ENCODE measurements at regions not wholly inside any gene's neighbourhood (a gene's known extent, or its start where the extent isn't known, plus 50 kb on each side); places are given as distances from the start of the nearest gene placed in this dataset.

GRCh38 chr2:2640818-2641217 lies 309.7 kb upstream of the MYT1L start:
- ATAC-seq (no peak), DNase-seq (no peak)
- Mint-ChIP-seq H3K4me3 (no peak overlapping the region), H3K27ac (peak overlapping the region in 1 of 10 donors; percentile 25), H3K4me1 (peaks cover 9 to 24% (median 18%) of the 10 kb centered on the region in 4 donors), H3K27me3 (peaks cover 2 to 11% (median 6%) of the 10 kb centered on the region in 5 donors), H3K36me3 (no peaks in the 10 kb centered on the region), H3K9me3 (peaks cover 0 to 4% (median 0%) of the 10 kb centered on the region in 9 donors)
- POLR2A ChIA-PET = no interaction called here

GRCh38 chr2:2640371-2640770 lies 309.3 kb upstream of the MYT1L start:
- Mint-ChIP-seq H3K27me3 (peaks cover 2 to 11% (median 6%) of the 10 kb centered on the region in 5 donors), H3K27ac (no peak overlapping the region), H3K4me3 (no peak overlapping the region), H3K4me1 (peaks cover 8 to 20% (median 16%) of the 10 kb centered on the region in 4 donors), H3K36me3 (no peaks in the 10 kb centered on the region), H3K9me3 (peaks cover 0 to 4% (median 0%) of the 10 kb centered on the region in 9 donors)
- ATAC-seq (no peak), DNase-seq (no peak)
- POLR2A ChIA-PET = no interaction called here

DNA sequence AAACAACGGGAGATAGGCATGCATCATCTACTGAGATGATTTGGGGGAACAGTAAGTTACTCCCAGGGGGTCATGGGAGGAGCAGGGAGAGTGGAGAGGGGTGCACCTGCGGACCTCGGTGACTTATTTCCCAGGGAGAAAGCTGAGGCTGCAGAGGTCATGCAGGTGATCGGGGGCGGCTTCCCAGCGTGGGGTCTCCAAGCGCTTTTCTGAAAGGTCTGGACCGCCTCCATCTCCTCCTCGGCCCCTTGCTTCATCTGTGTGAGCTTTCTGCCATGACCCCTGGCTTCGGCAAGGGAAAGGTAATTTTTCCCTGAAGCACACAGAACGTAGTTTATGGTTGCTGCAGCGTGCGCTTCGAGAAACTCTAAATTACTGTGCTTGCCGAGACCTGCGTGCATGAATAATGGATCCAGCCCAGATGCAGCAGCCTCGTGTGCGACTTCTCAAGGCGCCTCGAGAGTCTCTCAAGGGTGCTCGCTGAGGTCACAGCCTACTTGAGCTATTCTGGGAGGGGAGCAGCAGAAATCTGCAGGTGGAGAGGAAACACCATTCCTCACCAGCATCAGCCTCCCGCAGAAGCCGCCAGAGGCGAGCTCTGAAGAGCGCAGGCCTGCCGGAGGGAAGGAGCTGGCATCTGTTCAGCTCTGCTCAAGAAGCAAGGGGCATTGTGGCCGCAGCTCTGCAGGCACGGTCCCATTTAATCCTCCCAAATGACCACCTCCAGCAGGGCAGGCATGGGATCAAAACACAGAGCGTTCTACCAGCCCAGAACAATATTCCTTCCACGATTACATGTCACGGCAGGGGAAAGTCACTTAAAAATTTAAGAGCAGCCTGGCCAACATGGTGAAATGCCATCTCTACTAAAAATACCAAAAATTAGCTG lies 308.4 kb upstream of the MYT1L start:
- Mint-ChIP-seq H3K9me3 (peaks cover 0 to 4% (median 0%) of the 10 kb centered on the region in 9 donors), H3K27ac (no peak overlapping the region), H3K4me1 (peaks cover 3 to 14% (median 10%) of the 10 kb centered on the region in 4 donors), H3K4me3 (no peak overlapping the region), H3K36me3 (no peaks in the 10 kb centered on the region), H3K27me3 (peaks cover 2 to 11% (median 6%) of the 10 kb centered on the region in 5 donors)
- POLR2A ChIA-PET = no interaction called here
- ATAC-seq (no peak), DNase-seq (no peak)

- peaks cover 2 to 11% (median 6%) of the 10 kb centered on the region in 5 donors for H3K27me3 Mint-ChIP-seq
- POLR2A ChIA-PET = no interaction called here
- no peak overlapping the region for H3K4me3 Mint-ChIP-seq
- H3K9me3 Mint-ChIP-seq = no peaks in the 10 kb centered on the region
- DNase-seq (no peak), ATAC-seq (no peak)
- H3K4me1 Mint-ChIP-seq = peaks cover 0 to 6% (median 2%) of the 10 kb centered on the region in 4 donors
- H3K36me3 Mint-ChIP-seq = no peaks in the 10 kb centered on the region
- peak overlapping the region in 1 of 10 donors; percentile 2 for H3K27ac Mint-ChIP-seq
Measured at GRCh38 chr2:2638547-2639220, 307.6 kb upstream of the MYT1L start.

DNA sequence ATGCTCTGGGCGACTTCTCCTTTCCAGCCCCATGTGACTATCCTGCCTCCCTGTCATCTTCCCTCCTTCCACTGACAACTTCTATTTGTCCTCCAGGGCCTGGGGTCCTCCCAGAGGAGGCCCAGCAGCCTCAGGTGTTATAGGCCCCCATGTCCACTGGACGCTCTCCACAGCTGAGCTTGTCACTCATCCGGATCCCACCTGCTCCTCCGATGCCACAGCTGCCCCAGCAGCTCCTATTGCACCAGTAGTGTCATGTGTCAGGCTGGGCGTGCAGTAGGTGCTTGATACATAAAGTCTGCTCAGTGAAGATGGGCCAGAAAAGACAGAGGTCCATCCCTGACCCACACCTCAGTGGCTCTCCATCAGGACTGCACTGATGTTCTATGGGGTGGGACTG lies 305.7 kb upstream of the MYT1L start:
- no peaks in the 10 kb centered on the region for H3K36me3 Mint-ChIP-seq
- DNase-seq (peak in 1 of 10 donors; percentile 52), ATAC-seq (no peak)
- H3K4me3 Mint-ChIP-seq = no peak overlapping the region
- H3K27me3 Mint-ChIP-seq = peaks cover 2 to 12% (median 6%) of the 10 kb centered on the region in 5 donors
- no peaks in the 10 kb centered on the region for H3K9me3 Mint-ChIP-seq
- H3K4me1 Mint-ChIP-seq = peaks cover 0 to 6% (median 0%) of the 10 kb centered on the region in 4 donors
- POLR2A ChIA-PET = no interaction called here
- peak overlapping the region in 1 of 10 donors; percentile 69 for H3K27ac Mint-ChIP-seq

DNA sequence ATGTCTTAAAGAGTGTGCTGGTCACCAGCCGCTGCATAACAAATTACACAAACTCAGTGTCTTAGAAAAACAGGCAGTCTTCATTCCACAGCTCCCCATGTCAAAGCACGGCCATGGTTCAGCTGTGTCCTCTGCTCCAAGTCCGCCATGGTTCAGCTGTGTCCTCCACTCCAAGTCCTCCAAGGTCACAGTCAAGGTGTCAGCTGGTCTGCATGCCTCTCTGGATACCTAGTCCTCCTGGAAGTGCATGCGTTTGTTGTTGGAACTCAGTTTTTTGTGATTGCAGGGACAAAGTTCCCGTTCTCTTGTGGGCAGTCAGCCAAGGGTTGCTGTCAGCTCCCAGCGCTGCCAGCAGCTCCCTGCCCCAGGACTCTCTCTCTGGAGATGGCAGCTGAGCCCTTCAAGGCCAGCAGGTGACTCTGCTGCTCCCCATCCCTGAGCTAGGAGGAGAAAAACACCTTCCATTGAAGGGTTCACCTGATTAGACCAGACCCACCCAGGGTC lies 304.0 kb upstream of the MYT1L start:
- Mint-ChIP-seq H3K4me3 (no peak overlapping the region), H3K4me1 (peaks cover 0 to 3% (median 0%) of the 10 kb centered on the region in 4 donors), H3K27me3 (peaks cover 2 to 21% (median 5%) of the 10 kb centered on the region in 5 donors), H3K9me3 (no peaks in the 10 kb centered on the region), H3K36me3 (no peaks in the 10 kb centered on the region), H3K27ac (peak overlapping the region in 1 of 10 donors; percentile 43)
- DNase-seq (peak in 1 of 10 donors; percentile 53), ATAC-seq (no peak)
- POLR2A ChIA-PET = no interaction called here

DNA sequence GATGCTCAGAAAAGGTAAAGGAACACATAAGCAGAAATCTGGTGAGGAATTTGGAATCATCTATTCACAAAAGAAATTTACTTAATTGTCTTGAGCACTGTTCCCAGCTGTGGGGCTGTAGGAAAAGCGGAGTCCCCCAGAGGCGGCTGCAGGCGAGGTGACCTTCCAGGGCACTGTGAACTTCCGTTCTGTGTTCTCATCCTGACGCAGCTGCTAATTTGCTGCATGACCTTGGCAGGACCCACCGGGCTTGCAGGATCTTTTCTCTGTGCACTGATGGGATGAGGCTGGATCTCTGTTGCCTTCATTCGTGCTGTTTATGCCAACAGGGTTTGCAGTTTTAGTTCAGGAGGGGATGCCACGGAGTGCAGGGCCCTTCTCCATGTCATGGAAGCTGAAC lies 301.9 kb upstream of the MYT1L start:
- POLR2A ChIA-PET = no interaction called here
- H3K27ac Mint-ChIP-seq = no peak overlapping the region
- no peaks in the 10 kb centered on the region for H3K9me3 Mint-ChIP-seq
- ATAC-seq (no peak), DNase-seq (no peak)
- H3K27me3 Mint-ChIP-seq = peaks cover 0 to 9% (median 3%) of the 10 kb centered on the region in 5 donors
- no peaks in the 10 kb centered on the region for H3K4me1 Mint-ChIP-seq
- H3K4me3 Mint-ChIP-seq = no peak overlapping the region
- H3K36me3 Mint-ChIP-seq = no peaks in the 10 kb centered on the region

GRCh38 chr2:2623939-2624338 lies 292.9 kb upstream of the MYT1L start:
- peaks cover 0 to 9% (median 3%) of the 10 kb centered on the region in 5 donors for H3K27me3 Mint-ChIP-seq
- no peak overlapping the region for H3K4me3 Mint-ChIP-seq

GRCh38 chr2:2621855-2622254 lies 290.8 kb upstream of the MYT1L start:
- H3K9me3 Mint-ChIP-seq = no peaks in the 10 kb centered on the region
- no peak overlapping the region for H3K4me3 Mint-ChIP-seq
- no peak for ATAC-seq
- H3K27me3 Mint-ChIP-seq = peaks cover 2 to 13% (median 3%) of the 10 kb centered on the region in 5 donors
- H3K4me1 Mint-ChIP-seq = no peaks in the 10 kb centered on the region
- POLR2A ChIA-PET = no interaction called here
- H3K27ac Mint-ChIP-seq = no peak overlapping the region
- no peak for DNase-seq
- no peaks in the 10 kb centered on the region for H3K36me3 Mint-ChIP-seq

More at GRCh38 chr2:2623939-2624338, 292.9 kb upstream of the MYT1L start:
- DNase-seq (no peak), ATAC-seq (no peak)
- Mint-ChIP-seq H3K9me3 (peaks cover 0 to 2% (median 0%) of the 10 kb centered on the region in 9 donors), H3K4me1 (no peaks in the 10 kb centered on the region), H3K36me3 (no peaks in the 10 kb centered on the region), H3K27ac (no peak overlapping the region)
- POLR2A ChIA-PET = no interaction called here

- Mint-ChIP-seq H3K27me3 (peaks cover 5 to 17% (median 12%) of the 10 kb centered on the region in 5 donors), H3K4me1 (no peaks in the 10 kb centered on the region), H3K27ac (no peak overlapping the region), H3K9me3 (no peaks in the 10 kb centered on the region), H3K4me3 (no peak overlapping the region), H3K36me3 (no peaks in the 10 kb centered on the region)
- POLR2A ChIA-PET = no interaction called here
- ATAC-seq = no peak
- no peak for DNase-seq
Measured at GRCh38 chr2:2620604-2621003, 289.5 kb upstream of the MYT1L start.

DNA sequence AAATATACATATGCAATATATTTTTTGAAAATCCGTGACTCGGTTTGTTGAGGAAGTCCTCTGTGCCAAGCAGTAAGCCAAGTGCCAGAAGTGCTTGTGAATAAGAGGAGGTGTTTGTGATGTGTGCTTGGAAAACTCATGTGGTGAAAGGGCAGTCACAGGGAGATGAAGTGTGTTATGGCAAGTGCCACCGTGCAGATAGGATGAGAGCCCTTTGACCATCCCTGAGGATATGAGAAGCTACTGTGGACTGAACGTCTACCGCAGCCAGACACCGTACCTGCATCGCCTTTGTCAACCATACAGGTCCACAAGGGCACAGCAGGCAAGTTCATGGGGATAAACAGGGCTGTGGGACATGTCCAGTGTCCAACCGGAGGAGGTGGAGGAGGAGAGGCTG lies 288.9 kb upstream of the MYT1L start:
- H3K27me3 Mint-ChIP-seq = peaks cover 5 to 17% (median 12%) of the 10 kb centered on the region in 5 donors
- H3K4me3 Mint-ChIP-seq = no peak overlapping the region
- H3K9me3 Mint-ChIP-seq = no peaks in the 10 kb centered on the region
- no peaks in the 10 kb centered on the region for H3K36me3 Mint-ChIP-seq
- H3K4me1 Mint-ChIP-seq = no peaks in the 10 kb centered on the region
- POLR2A ChIA-PET = no interaction called here
- H3K27ac Mint-ChIP-seq = no peak overlapping the region
- DNase-seq (no peak), ATAC-seq (no peak)

- POLR2A ChIA-PET = interaction anchor here (0.8 to 3.9 kb wide), 4 partner anchors 32 to 764 kb away, joined by 3 to 27 read pairs (median 5); partner anchors contain the start of gene EIPR1
- DNase-seq (no peak), ATAC-seq (no peak)
- Mint-ChIP-seq H3K27me3 (peaks cover 4 to 13% (median 8%) of the 10 kb centered on the region in 5 donors), H3K36me3 (peaks cover 0 to 9% (median 3%) of the 10 kb centered on the region in 3 donors), H3K27ac (peak overlapping the region in 8 of 10 donors; percentile 34 to 94 (median 70)), H3K4me1 (peaks cover 4 to 19% (median 10%) of the 10 kb centered on the region in 4 donors), H3K4me3 (peak overlapping the region in 5 of 10 donors; percentile 33 to 85 (median 39)), H3K9me3 (peaks cover 0 to 11% (median 7%) of the 10 kb centered on the region in 9 donors)
Measured at GRCh38 chr2:2614452-2614851, 283.4 kb upstream of the MYT1L start.

Data from naive thymus-derived CD8-positive, alpha-beta T cell (primary cell).